GM18870 (cell line): ENCODE measurements at regions not wholly inside any gene's neighbourhood (a gene's known extent, or its start where the extent isn't known, plus 50 kb on each side); places are given as distances from the start of the nearest gene placed in this dataset.
"Not testable (repeated sequence)": the region's sequence is repeated elsewhere in the genome, so short reads cannot be mapped to it uniquely, and the experiment has no call there.

Experiments
- ATAC-seq: cut with Tn5 transposase; IDR thresholded peaks from one replicate; pipeline ENCODE4 v1.9.1; 2021; ENCODE audit warnings: moderate library complexity; ENCODE audit not compliant: unreplicated experiment

DNA sequence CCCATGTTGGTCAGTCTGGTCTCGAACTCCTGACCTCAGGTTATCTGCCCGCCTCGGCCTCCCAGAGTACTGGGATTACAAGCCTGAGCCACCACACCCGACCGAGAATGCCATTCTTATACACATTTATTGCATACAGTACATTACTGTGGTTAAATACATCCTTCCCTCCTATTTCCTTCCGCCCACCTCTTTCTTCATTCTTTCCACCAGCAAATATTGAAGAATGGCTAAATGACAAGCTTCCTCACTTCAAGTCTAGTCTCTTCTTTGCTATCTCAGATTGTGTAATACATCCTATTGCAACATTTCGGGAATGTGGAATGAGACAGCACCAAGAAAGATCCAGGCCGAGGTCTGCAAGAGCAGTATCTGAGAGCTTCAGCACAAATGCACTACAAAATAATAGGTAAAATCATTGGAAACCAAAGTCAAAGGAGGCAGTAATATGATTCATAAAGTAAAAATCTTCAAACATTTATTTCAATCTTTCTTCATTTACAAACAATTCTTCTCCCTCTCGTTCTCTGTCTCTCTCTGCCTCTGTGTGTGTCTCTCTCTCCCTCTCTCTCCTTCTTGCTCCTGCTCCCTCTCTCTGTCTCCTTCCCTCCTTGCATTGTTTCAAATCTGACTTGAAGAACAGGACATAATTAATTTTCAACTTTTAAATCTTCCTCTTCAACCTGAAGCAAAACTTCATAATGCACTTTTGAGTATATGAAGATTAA is 94.7 kb upstream of the TGFBR2 start:
- ATAC-seq = no peak

GRCh38 chr3:30512576-30512975 is 93.8 kb upstream of the TGFBR2 start:
- no peak for ATAC-seq

DNA sequence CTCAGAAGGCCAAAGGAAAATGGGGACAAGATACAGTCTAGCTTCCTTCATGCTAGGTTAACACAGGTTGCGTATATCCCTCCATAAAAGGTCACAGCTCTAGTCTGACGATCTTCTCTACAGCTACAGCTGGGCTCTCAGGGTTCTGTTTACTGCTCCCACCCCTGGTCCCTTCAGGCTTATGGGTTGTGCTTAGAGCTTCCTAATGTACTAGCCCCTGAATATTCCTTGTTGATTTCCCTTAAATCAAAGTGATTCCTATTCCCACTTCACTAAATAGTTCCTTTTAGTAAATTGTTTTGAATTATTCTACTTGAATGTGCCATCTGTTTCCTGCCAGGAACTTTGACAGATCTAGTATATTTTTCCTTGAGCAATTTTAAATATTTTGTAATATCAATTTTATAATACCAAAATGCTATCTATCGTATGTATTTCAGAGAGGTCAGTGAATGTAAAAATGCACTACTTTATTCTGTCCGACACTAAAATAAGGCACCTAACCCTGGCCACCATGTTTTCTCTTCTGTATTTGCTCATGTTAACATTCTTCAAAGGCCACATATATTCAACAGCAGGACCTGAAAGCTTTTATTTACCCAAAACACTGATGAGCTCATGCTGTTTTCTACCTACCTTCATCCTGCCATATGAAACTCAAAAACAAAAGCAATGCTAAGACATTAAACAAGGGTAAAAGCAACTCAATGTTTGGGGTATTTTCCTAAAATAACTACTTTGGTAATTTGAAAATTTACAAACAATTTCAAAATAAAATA is 92.8 kb upstream of the TGFBR2 start:
- ATAC-seq = no peak

DNA sequence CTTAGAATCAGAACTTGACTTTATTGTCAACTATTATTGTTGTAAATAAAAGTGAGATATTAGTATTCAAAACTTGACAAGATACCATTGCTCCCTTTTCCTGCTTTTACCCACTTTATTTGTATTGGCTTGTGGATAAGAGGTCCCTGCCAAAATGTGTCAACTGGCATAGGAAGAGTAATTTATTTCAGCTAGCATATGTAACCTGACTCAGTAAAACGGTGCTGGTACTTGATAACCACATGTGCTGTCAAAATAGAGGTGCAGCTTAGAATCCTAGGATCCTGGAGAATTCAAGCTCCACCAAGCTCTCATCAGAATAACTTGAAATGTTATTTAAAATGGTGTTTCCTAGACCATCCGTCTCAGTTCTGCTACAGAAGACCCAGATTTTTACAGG is 90.2 kb upstream of the TGFBR2 start:
- ATAC-seq = no peak

- no peak for ATAC-seq
These were observed 88.1 kb upstream of the TGFBR2 start for GRCh38 chr3:30518181-30518864.

DNA sequence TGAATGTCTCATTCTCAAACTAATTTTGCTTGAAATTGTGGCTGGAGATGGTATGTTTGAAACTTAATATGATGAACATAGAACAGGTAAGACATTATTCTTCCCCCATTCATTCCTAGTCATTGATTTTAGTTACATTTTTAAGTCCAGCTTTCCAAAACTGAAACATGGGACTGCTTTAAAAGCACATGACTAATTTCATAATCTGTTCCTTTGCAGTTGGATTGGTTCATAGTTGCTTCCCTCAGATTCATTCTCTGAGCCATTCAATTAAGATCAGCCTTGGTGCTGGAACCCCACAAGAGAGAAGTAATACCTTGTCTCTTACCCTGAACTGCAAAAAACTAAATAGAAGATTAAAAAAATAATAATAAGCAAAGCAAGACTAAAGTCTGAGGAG is 87.5 kb upstream of the TGFBR2 start:
- ATAC-seq = no peak

DNA sequence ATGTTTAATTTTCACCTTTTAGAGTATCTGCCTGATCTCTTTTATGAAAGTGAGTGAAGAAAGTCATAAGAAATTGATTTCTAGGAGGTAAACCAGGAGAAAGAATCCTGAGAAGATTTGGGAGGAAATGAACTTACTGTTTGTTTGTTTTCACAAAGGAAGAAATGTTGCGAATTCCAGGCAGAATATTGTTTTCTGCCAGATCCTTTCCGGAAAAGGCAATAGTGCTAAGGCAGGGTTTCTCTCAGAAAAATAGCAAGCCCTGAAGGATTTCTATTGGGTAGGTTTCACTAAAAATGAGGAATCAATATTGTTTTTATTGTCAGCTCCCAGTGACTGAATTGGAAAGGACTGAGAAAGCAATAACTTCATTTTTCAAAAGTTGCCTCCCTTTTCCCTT is 85.7 kb upstream of the TGFBR2 start:
- ATAC-seq = no peak

DNA sequence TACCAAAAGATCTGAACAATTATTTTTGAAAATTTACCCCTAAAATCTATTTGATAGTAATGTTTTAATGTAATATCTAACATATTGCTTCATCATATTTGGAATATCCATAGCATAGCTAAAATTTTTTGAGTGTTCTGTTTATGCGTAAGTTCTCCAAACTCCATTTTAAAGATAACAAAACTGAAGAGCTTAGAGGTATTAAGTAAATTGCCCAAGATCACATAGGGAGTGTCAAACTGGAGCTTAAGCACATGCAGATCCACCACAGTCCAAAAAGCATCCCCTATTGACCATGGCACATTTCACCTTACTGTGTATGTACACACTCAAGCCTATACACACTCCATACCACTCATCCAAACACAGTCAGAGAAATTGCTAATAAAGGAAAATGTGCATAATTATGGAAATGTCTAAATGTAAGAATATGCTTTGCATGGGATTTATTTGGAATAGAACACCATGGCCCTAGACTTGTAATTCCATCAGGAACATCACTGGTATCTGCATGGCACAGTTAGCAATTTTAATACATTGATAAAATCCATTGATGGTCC is 85.2 kb upstream of the TGFBR2 start:
- ATAC-seq = no peak

DNA sequence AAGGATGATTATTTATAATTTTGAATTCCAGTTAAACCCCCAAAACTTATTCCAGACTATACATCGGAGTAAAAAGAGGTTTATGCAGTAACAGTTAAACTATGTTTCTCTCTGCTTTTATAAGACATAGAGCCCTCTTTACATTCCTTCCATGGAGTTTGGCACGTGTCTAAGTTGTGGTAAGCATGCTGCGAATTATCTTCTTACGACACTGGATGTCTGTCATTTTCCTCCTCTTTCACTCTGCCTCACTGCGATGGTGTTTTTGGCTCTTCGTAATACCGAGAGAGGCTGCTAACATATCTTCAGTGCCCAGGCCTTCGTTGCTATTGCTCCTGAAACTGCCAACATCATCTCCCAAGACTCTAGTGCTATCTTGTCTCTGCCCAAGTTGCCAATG is 83.9 kb upstream of the TGFBR2 start:
- ATAC-seq = no peak

DNA sequence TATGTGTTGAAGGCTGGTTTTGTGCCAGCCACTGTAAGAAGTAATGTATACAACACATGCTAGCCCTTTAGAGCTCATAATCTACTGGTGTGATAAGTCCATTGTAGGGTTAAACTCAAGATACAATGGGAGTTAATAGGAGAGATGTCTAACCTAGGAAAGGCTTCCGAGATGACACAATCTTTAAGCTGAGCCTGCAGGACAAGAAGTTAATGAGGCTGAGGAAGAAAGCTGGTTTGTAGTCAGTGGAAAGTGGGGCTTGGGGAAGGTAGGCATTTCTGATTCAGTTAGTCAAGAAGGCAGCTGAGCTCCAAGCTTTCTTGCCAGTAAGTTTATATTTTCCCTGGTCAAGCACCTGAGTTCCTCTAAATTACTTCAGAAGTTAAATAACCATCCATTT is 83.0 kb upstream of the TGFBR2 start:
- no peak for ATAC-seq

DNA sequence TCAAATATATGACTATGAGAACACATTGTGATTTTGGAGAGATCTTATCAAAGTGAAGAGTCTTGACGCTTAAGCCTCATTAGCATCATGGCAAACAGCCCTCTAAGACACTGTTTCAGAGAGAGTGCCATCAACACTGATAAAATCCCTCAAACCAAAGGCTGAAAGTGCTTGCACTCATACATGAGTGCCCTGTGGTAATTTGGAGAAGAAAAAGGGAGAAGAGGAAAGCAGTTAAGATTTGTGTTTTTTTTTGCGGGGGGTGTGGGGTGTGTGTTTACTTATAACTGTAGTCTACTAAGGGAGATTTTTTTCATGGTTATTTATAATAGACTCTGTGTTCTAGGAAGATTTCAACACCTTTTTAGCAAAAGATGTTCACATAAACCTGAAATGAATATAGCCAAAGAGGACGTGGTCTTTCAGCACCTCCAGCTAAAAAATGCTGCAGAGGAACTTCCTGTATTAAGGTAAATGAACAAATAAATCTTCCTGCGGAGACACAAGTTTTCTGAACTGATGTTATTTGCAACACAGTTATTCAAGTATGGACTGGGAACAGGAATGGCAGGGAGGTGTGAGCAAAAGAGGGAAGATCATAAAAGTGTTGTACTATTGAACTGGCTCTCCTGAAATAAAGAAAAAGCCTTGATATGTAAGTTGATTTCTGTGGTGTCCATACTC is 81.9 kb upstream of the TGFBR2 start:
- no peak for ATAC-seq

- ATAC-seq = no peak
These were observed 80.4 kb upstream of the TGFBR2 start for GRCh38 chr3:30526031-30526430.

DNA sequence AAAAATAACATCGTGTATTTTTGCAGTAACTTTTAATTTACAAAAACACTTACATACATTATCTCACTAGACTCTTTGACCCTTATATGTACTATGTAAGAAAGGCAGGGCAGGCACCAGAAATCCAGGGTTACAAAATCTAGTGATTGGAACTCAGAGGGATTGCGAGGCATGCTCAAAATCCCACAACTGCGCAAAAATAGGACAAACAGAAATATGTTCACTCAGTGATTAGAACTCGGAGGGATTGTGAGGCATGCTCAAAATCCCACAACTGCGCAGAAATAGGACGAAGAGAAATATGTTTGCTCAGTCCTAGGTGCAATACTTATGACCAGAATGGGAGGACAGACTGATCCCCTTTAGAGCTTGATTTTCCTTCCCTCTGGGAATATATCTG is 79.2 kb upstream of the TGFBR2 start:
- ATAC-seq = no peak

DNA sequence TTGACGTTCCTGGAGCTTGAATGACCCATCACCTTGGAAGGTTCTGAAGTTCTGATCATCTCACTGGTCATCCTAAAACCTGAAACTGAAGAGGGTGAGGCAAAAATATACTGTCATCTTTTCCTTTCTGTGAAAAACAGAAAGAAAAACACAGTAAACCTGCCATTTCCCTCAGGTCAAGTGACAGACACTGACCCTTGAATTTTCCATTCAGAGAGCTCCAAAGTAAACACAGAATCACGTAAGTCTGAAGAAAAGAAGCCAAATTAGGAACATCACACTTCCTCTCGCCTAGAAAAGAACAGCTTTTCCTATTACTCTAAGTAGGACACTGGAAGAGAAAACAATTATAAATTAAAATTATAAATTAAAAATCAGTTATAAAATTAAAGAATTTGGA is 78.7 kb upstream of the TGFBR2 start:
- ATAC-seq = no peak

DNA sequence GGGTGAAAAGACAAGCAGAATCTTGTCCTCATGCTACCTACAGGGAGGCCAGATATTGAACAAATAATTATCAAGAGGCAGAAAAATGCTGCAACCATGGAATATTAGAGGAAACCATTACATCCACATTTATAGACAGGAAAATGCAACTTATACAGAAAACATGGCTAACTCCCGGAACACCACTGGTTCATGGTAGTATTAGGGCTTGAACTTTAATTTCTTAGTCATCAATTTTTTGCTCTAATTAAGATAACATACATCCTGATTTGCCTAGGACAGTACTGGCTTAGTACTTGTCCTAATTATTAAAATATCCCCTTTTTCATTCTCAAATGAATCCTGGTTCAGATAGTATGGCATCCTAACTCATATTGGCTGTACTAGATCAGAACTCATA is 76.3 kb upstream of the TGFBR2 start:
- no peak for ATAC-seq

DNA sequence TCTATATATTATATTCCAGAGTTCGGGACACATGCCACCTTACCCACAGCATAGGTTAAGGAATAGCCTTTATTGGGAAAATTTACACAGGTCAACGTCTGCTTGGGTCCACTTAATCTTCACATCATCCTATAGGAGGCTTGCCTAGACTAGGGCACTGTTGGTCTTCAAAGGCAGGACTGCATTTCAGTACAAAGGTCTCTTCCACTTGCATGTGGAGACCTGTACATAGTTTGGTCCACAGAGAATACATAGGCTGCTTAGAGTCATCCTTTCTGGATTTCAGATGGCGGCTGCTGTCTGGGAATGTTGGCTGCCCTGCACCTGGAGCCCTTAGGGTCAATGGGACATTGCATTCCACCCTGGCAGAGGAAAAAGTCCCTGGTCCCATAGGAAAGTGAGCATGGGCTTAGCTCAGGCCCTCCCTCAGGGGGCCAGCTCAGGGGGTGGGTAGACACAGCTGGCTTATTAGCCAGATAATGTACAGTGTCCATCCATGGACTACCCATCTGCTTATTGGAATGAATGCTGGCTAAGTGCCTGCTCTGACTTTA is 75.3 kb upstream of the TGFBR2 start:
- ATAC-seq = no peak

GRCh38 chr3:30535525-30535924 is 70.9 kb upstream of the TGFBR2 start:
- ATAC-seq = no peak

- no peak for ATAC-seq
These were observed 67.6 kb upstream of the TGFBR2 start for GRCh38 chr3:30538791-30539190.

- no peak for ATAC-seq
These were observed 67.2 kb upstream of the TGFBR2 start for GRCh38 chr3:30539206-30539605.

- ATAC-seq = no peak
These were observed 66.6 kb upstream of the TGFBR2 start for GRCh38 chr3:30539772-30540171.

DNA sequence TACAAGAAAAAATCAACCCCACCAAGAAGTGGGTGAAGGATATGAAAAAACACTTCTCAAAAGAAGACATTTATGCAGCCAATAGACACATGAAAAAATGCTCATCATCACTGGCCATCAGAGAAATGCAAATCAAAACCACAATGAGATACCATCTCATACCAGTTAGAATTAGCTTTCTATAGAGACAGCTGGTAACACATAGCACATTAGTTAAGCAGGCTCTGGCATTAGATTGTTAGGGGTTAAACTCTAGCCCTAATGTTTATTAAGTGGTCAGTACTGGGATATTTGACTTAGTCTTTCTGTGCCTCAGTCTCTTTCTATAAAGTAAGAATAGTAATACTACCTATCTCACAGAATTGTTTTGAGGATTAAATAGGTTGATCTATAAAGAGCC is 65.2 kb upstream of the TGFBR2 start:
- not testable (repeated sequence) for ATAC-seq
